GM12874 (cell line): ENCODE measurements at regions not wholly inside any gene's neighbourhood (a gene's known extent, or its start where the extent isn't known, plus 50 kb on each side); places are given as distances from the start of the nearest gene placed in this dataset.

Experiments
- CTCF ChIP-seq: IDR thresholded peaks from 2 replicates; pipeline ENCODE4 v1.5.1; 2011; ENCODE audit warnings: low read depth, mild to moderate bottlenecking, control low read depth, low read length, moderate library complexity; ENCODE audit not compliant: insufficient read depth

- TF ChIP-seq CTCF, result no peak
These were observed 192.1 kb upstream of the LCORL start for GRCh38 chr4:18213576-18214198.

GRCh38 chr4:18209448-18209847 lies 187.9 kb upstream of the LCORL start:
- TF ChIP-seq CTCF, result no peak

- no peak for TF ChIP-seq CTCF
These were observed 182.4 kb upstream of the LCORL start for GRCh38 chr4:18203966-18204365.

GRCh38 chr4:18202486-18202885 lies 180.9 kb upstream of the LCORL start:
- no peak for TF ChIP-seq CTCF

GRCh38 chr4:18201885-18202284 lies 180.3 kb upstream of the LCORL start:
- no peak for TF ChIP-seq CTCF

- no peak for TF ChIP-seq CTCF
These were observed 177.1 kb upstream of the LCORL start for GRCh38 chr4:18198653-18199052.

- TF ChIP-seq CTCF, result no peak
These were observed 175.9 kb upstream of the LCORL start for GRCh38 chr4:18197467-18197866.
